ENCODE measurements at regions not wholly inside any gene's neighbourhood (a gene's known extent, or its start where the extent isn't known, plus 50 kb on each side); places are given as distances from the start of the nearest gene placed in this dataset.

- Histone ChIP-seq H3K9me3 (no peaks in the 10 kb centered on the region), H3K9me2 (no peaks in the 10 kb centered on the region), H3K4me3 (ENCODE audit: low read depth in 2 of 2, low read length in 1 of 2) (no peak overlapping the region), H4K20me1 (ENCODE audit: insufficient read depth) (no peaks in the 10 kb centered on the region), H3K27me3 (ENCODE audit: insufficient read depth) (no peaks in the 10 kb centered on the region), H3K9ac (no peak overlapping the region), H3K27ac (ENCODE audit: low read depth in 2 of 2, low read length in 1 of 2) (no peak overlapping the region), H3K4me1 (ENCODE audit: control insufficient read depth in 1 of 2, insufficient read depth in 2 of 2, low read depth in 1 of 2, low read length in 1 of 2) (no peaks in the 10 kb centered on the region), H3K36me3 (replicated peaks in 1 of 2; ENCODE audit: control insufficient read depth in 1 of 2, insufficient read depth in 2 of 2, low read length in 1 of 2) (no peaks in the 10 kb centered on the region), H3F3A (replicated peaks; ENCODE audit: insufficient read depth) (no peaks in the 10 kb centered on the region), H3K79me2 (ENCODE audit: insufficient read depth) (no peaks in the 10 kb centered on the region), H3K4me2 (no peak overlapping the region), H2AFZ (ENCODE audit: low read depth) (no peak overlapping the region)
- TF ChIP-seq, protein P1, sequence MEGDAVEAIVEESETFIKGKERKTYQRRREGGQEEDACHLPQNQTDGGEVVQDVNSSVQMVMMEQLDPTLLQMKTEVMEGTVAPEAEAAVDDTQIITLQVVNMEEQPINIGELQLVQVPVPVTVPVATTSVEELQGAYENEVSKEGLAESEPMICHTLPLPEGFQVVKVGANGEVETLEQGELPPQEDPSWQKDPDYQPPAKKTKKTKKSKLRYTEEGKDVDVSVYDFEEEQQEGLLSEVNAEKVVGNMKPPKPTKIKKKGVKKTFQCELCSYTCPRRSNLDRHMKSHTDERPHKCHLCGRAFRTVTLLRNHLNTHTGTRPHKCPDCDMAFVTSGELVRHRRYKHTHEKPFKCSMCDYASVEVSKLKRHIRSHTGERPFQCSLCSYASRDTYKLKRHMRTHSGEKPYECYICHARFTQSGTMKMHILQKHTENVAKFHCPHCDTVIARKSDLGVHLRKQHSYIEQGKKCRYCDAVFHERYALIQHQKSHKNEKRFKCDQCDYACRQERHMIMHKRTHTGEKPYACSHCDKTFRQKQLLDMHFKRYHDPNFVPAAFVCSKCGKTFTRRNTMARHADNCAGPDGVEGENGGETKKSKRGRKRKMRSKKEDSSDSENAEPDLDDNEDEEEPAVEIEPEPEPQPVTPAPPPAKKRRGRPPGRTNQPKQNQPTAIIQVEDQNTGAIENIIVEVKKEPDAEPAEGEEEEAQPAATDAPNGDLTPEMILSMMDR (IDR thresholded peaks at IDR 0.05), result no peak
- TF ChIP-seq CHD2 (IDR thresholded peaks at IDR 0.05; ENCODE audit: low read length, partially characterized antibody) (no peak), MAX (IDR thresholded peaks at IDR 0.05; ENCODE audit: low read depth) (no peak), FOXJ3 (CRISPR knock-in tag; IDR thresholded peaks at IDR 0.05) (no peak), JUND (IDR thresholded peaks at IDR 0.05) (no peak), TAF1 (IDR thresholded peaks at IDR 0.05; ENCODE audit: borderline replicate concordance, low read depth, low read length) (no peak), FOSL2 (IDR thresholded peaks at IDR 0.05; ENCODE audit: borderline replicate concordance, low read depth) (no peak), MEF2A (IDR thresholded peaks at IDR 0.05; ENCODE audit: borderline replicate concordance, low read depth) (no peak), YY1 (IDR thresholded peaks at IDR 0.05; ENCODE audit: low read depth) (no peak), EP300 (IDR thresholded peaks at IDR 0.05; ENCODE audit: borderline replicate concordance in 1 of 2, low read depth in 1 of 2, low read length in 1 of 2) (no peak), IRF3 (IDR thresholded peaks at IDR 0.05; ENCODE audit: low read depth, low read length) (no peak), GATA2 (CRISPR knock-in tag; IDR thresholded peaks at IDR 0.05) (no peak), FOXM1 (IDR thresholded peaks at IDR 0.05; ENCODE audit: low read depth) (no peak), NFIC (IDR thresholded peaks at IDR 0.05; ENCODE audit: borderline replicate concordance) (no peak), RFX5 (IDR thresholded peaks at IDR 0.05; ENCODE audit: low read length) (no peak), SIN3A (IDR thresholded peaks at IDR 0.05; ENCODE audit: borderline replicate concordance, low read depth, low read length) (no peak), EZH2phosphoT487 (IDR thresholded peaks at IDR 0.05; ENCODE audit: borderline replicate concordance, low read depth) (no peak), SMC3 (IDR thresholded peaks at IDR 0.05; ENCODE audit: low read depth, low read length) (no peak), MXI1 (IDR thresholded peaks at IDR 0.05; ENCODE audit: low read depth, low read length) (no peak), NRF1 (IDR thresholded peaks at IDR 0.05; ENCODE audit: low read depth, low read length) (no peak)
- ChIA-PET CTCF (interaction anchor here (0.8 to 1.3 kb wide), 5 partner anchors 9 to 238 kb away, joined by 3 to 5 read pairs (median 3); no protein-coding TSS in a partner anchor), POLR2A (no interaction called here)
- no peak for DNase-seq
- WGBS (ENCODE audit: low lambda C conversion rate), result 76% methylated on average over 4 of the region's 4 CpGs
Observed at GRCh38 chr10:91012502-91012901, 91.6 kb upstream of the ANKRD1 start.

All from SK-N-SH (cell line).